Retinal pigment epithelial cell (primary cell): ENCODE measurements at regions not wholly inside any gene's neighbourhood (a gene's known extent, or its start where the extent isn't known, plus 50 kb on each side); places are given as distances from the start of the nearest gene placed in this dataset.
A peak's percentile ranks its signal among the peaks of the same experiment; 100 is the strongest.
"Not testable (repeated sequence)": the region's sequence is repeated elsewhere in the genome, so short reads cannot be mapped to it uniquely, and the experiment has no call there.

Source experiments
- DNase-seq: peaks from one replicate; pipeline ENCODE4 v3.0.0-alpha.2; 2010; ENCODE audit warnings: low read depth
- H3K4me3 ChIP-seq: 2 replicates; pipeline ENCODE4 v1.5.1; 2011; ENCODE audit warnings: mild to moderate bottlenecking, low read length, control low read depth, moderate library complexity
- TF ChIP-seq, protein P1 (sequence below): conservative IDR thresholded peaks from 2 replicates; pipeline ENCODE4 v1.5.1; 2011; ENCODE audit warnings: low read depth, low read length, control low read depth, inconsistent platforms

DNA sequence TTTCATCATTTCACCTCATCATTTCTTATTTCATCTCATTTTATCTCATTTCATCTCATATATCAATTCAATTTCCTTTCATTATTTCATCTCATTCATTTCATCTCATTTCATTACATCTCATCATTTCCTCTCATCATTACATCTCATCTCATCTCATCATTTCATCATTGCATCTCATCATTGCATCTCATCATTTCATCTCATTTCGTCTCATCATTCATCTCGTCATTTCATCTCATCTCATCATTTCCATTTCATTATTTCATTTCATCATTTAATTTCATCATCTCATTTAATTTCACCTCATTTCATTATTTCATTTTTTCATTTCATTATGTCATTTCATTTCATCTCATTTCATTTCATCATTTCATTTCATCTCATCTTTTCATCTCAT lies 168.5 kb upstream of the FAM72C start:
- DNase-seq, H3K4me3 ChIP-seq: not testable (repeated sequence)

DNA sequence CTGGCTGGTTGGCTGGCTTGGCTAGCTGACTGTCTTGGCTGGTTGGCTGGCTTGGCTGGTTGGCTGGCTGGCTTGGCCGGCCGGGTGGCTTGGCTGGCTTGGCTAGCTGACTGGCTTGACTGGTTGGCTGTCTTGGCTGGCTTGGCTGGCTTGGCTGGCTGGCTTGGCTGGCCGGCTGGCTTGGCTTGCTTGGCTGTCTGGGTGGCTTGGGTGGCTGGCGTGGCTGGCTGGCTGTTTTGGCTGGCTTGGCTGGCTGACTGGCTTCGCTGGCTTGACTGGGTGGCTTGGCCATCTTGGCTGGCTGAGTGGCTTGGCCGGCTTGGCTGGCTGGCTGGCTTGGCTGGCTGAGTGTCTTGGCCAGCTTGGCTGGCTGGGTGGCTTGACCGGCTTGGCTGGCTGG lies 133.2 kb upstream of the FAM72C start:
- H3K4me3 ChIP-seq, DNase-seq: not testable (repeated sequence)

DNA sequence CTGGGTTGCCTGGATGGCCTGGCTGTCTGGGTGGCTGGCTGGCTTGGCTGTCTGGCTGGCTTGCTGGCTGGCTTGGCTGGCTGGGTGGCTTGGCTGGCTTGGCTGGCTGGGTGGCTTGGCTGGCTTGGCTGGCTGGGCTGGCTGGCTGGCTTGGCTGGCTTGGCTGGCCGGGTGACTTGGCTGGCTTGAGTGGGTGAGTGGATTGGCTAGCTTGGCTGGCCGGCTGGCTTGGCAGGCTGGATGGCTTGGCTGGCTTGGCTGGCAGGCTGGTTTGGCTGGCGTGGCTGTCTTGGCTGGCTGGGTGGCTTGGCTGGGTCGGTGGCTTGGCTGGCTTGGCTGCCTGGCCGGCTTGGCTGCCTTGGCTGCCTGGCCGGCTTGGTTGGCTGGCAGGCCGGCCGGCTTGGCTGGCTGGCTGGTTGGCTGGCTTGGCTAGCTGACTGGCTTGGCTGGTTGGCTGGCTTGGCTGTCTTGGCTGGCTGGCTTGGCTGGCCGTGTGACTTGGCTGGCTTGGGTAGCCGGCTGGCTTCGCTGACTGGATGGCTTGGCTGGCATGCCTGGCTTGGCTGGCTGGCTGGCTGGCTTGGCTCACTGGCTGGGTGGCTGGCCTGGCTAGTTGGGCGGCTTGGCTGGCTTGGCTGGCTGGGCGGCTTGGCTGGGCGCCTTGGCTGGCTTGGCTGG lies 132.4 kb upstream of the FAM72C start:
- not testable (repeated sequence) for DNase-seq, H3K4me3 ChIP-seq

DNA sequence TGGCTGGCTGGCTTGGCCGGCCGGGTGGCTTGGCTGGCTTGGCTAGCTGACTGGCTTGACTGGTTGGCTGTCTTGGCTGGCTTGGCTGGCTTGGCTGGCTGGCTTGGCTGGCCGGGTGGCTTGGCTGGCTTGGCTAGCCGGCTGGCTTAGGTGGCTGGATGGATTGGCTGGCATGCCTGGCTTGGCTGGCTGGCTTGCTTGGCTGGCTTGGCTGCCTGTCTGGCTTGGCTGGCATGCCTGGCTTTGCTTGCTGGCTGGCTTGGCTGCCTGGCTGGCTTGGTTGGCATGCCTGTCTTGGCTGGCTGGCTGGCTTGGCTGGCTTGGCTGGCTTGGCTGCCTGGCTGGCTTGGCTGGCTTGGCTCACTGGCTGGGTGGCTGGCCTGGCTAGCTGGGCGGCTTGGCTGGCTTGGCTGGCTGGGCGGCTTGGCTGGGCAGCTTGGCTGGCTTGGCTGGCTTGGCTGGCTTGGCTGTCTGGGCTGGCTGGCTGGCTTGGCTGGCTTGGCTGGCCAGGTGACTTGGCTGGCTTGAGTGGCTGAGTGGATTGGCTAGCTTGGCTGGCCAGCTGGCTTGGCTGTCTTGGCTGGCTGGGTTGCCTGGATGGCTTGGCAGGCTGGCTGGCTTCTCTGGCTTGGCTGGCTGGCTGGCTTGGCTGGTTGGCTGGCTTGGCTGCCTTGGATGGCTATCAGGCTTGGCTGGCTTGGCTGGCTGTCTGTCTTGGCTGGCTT lies 131.5 kb upstream of the FAM72C start:
- DNase-seq, H3K4me3 ChIP-seq: not testable (repeated sequence)

DNA sequence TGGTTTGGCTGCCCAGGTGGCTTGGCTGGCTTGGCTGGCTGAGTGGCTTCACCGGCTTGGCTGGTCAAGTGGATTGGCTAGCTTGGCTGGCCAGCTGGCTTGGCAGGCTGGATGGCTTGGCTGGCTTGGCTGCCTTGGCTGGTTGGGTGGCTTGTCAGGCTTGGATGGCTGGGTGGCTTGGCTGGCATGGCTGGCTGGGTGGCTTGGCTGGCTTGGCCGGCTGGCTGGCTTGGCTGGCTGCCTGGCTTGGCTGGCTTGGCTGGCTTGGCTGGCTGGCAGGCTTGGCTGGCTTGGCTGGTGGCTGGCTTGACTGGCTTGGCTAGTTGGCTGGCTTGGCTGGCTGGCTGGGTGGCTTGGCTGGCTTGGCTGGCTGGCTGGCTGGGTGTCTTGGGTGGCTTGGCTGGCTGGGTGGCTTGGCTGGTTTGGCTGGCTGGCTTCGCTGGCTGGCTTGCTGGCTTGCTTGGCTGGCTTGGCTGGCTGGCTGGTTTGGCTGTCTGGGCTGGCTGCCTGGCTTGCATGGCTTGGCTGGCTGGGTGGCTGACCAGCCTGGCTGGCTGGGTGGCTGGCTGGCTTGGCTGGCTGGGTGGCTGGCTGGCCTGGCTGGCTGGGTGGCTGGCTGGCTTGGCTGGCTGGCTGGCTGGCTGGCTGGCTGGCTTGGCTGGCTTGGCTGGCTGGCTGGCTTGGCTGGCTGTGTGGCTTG lies 130.4 kb upstream of the FAM72C start:
- not testable (repeated sequence) for DNase-seq, H3K4me3 ChIP-seq

DNA sequence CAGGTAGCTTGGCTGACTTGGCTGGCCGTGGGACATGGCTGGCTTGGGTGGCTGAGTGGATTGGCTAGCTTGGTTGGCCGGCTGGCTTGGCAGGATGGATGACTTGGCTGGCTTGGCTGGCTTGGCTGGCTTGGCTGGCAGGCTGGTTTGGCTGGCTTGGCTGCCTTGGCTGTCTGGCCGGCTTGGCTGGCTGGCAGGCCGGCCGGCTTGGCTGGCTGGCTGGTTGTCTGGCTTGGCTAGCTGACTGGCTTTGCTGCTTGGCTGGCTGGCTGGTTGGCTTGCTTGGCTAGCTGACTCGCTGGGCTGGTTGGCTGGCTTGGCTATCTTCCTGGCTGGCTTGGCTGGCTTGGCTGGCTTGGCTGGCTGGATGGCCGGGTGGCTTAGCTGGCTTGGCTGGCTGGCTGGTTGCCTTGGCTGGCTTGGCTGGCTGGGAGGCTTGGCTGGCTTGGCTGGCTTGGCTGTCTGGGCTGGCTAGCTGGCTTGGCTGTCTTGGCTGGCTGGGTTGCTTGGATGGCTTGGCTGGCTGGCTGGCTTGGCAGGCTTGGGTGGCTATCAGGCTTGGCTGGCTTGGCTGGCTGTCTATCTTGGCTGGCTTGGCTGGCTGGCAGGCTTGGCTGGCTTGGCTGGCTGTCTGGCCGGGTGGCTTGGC lies 129.7 kb upstream of the FAM72C start:
- TF ChIP-seq, protein P1, sequence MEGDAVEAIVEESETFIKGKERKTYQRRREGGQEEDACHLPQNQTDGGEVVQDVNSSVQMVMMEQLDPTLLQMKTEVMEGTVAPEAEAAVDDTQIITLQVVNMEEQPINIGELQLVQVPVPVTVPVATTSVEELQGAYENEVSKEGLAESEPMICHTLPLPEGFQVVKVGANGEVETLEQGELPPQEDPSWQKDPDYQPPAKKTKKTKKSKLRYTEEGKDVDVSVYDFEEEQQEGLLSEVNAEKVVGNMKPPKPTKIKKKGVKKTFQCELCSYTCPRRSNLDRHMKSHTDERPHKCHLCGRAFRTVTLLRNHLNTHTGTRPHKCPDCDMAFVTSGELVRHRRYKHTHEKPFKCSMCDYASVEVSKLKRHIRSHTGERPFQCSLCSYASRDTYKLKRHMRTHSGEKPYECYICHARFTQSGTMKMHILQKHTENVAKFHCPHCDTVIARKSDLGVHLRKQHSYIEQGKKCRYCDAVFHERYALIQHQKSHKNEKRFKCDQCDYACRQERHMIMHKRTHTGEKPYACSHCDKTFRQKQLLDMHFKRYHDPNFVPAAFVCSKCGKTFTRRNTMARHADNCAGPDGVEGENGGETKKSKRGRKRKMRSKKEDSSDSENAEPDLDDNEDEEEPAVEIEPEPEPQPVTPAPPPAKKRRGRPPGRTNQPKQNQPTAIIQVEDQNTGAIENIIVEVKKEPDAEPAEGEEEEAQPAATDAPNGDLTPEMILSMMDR, result no peak
- H3K4me3 ChIP-seq, result no peak overlapping the region
- DNase-seq, result no peak

DNA sequence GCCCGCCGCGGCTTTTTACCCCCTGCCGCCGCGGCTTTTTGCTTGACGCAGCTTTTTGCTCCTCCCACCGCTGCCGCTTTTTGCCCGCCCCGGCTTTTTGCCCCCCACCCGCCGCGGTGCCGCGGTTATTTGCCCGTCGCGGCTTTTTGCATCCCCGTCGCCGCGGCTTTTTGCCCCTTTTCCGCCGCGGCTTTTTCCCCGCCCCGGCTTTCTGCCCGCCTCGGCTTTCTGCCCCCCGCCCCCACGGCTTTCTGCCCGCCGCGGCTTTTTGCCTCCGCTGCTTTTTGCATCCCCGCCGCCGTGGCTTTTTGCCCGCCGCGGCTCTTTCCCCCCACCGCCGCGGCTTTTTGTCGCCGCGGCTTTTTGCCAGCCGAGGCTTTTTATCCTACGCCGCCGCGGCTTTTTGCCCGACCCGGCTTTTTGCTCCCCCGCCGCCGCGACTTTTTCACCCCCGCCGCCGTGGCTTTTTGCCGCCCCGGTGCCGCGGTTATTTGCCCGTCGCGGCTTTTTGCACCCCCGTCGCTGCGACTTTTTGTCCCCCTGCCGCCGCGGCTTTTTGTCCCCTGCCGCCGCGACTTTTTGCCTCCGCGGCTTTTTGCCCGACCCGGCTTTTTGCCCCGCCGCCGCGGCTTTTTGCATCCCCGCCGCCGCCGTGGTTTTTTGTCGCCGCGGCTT lies 105.5 kb upstream of the FAM72C start:
- DNase-seq, result not testable (repeated sequence)
- peak overlapping the region; percentile 48 for H3K4me3 ChIP-seq

DNA sequence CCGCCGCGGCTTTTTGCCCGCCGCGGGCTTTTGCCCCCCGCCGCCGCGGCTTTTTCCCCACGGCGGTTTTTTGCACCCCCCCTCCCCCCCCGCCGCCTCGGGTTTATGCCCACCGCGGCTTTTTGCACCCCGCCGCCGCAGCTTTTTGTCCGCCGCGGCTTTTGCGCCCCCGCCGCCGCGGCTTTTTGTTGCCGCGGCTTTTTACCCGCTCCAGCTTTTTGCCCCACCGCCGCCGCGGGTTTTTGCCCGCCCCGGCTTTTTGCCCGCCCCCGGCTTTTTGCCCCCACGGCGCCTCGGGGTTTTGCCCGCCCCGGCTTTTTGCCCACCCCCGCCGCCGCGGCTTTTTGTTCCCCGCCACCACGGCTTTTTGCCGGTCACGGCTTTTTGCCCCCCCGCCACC lies 104.9 kb upstream of the FAM72C start:
- not testable (repeated sequence) for DNase-seq, H3K4me3 ChIP-seq

DNA sequence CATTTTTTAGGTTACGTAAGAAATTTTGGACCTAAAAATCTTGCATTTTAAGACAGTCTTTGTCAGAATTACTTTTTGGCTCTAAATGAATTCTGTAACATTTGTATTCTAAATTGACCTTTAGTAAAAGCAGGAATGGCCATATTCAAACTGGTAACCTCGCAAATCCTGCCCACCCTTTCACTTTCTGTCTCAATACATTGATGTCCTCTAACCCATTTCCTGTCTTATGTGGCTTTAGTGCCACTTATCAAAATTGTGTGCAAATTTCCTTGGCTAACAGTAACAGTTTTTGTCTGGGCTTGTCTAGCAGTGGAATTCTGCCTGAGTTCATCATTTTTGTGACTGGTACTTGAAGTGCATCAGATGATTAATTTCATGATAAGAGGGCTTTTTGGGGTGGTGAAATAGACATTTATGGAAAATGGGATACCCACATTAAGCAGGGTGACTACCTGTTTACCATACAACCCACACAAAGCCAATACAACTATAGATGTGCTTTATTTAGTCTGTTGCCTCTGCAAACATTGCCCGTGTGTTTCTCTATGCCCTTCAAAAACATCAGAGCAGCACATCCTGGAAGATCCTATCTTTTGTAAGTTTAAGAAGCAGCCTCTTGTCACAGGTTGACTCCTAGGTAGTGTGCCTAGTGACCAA lies 98.7 kb upstream of the FAM72C start:
- H3K4me3 ChIP-seq, DNase-seq: not testable (repeated sequence)

DNA sequence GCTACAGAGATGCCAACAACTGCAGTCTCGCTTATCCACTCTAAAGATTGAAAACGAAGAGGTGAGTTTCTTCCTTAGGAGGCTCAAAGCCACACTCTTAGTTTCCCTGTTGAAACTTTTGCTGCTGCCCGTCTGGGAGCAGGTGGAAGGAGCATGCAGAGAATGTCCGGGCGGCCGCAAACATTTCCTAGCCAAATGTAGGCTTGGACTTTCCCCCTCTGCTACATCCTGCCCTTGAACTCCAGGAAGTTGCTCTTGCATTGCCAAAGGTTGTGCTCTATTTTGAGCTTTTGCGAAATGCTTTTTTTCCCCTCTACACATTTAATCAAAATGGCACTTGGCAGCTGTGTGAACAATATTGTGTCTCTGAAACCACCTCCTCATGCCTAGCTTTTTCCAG lies 95.3 kb upstream of the FAM72C start:
- not testable (repeated sequence) for DNase-seq, H3K4me3 ChIP-seq

DNA sequence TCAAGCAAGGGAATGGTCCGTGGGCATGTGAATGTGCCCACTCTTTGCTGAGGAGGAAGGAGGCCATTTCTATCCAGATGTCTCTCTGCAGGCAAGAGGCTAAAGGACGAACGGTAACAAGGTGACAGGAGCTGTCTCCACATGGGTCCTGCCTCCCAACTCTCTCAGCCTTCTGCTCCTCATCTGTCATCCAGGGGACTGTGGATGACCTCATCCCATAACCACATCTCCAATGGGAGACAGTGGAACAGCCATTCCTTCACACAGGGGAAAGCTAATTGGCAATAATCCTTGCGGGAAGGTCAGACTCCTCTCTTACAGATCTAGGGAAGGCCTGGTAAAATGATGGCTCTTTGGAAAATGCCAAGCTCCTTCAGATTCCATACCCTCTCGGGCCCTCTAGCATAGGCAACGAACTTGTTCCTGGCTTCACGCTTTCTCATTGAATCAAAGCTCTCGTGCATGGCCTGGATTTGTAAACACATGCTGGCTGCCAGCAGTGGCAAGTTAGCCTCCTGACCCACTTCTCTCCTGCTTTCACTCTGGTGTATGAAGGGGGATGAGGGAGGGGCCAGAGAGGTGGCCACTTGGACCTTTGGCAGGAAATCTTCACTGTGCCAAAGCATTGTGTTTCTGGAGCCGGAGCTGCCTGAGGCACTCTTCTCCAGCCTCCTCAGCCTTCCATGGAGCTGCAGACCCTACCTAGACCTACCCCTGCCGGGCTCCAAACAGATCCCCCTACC lies 94.5 kb upstream of the FAM72C start:
- not testable (repeated sequence) for H3K4me3 ChIP-seq, DNase-seq

DNA sequence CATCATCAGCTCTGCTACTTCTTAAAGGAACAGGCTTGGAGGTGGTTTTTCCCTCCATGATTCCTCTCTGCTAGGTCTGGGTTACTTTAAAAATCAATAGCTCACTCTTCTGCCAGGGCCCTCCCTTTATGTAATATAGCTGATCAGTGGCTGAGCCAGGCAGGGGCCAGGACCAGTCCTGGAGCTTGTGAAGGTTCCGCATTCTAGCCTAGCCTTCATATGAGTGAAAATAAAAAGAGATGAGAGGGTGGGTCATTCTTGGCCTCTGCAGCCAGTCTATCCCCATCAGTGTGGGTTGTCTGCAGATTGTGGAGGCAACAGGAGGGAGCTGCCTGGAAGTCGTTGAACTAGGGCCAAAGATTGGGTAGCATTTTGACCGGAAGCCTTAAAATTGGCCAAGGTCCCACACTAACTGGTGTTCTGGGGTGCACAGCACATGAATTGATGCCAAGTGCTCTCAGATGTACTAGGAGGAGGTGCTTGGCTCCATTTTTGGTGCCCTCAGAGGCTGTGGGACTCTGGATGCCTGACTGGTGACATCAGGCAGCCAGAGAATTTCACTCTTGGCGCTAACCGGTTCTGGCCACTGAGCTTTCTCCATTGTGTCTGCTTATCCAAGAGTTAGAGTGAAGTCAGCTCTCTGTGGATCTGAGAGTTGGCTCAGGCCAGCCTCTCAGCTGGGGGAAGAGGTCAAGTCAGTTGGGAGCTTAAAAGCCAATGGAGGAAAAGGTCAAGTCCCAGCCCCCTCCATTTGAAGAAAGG lies 93.7 kb upstream of the FAM72C start:
- not testable (repeated sequence) for H3K4me3 ChIP-seq, DNase-seq

DNA sequence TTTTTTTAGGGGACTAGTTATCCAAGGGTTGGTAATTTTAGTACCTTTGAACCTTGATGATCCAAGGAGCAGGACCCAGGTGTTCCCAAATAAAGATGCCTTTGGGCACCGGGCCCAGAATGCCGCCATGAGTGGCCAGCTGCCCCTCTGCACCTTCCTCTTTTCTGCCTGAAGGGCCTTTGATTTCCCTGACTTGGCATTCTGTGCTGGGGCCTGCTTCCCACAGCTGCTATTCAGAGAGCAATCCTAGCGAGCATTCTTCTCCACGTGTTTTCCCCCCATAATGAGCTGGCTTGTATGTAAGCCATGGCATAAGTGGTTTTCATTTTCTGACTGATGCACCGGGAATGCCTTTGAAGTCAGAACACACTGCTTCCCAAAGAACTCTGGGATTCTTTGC lies 77.6 kb upstream of the FAM72C start:
- not testable (repeated sequence) for H3K4me3 ChIP-seq, DNase-seq

DNA sequence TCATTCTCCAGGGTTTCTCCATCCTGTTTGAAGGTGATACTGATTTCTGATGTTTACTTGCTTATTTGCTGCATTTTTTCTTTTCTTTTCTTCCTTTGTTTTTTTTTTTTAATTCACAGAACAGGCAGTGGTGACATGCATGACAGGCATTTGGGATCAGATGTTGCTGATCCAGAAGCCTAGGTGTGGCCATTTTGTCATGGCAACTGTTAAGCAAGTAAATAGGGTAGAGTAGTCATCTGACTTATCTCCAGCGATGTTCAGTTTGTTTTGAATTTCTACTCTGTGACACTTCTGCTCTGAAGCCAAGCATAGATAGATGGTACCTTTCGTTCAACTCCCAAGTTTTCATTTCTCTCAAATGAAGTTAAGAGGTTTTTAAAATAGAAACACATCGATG lies 74.9 kb upstream of the FAM72C start:
- not testable (repeated sequence) for H3K4me3 ChIP-seq, DNase-seq

DNA sequence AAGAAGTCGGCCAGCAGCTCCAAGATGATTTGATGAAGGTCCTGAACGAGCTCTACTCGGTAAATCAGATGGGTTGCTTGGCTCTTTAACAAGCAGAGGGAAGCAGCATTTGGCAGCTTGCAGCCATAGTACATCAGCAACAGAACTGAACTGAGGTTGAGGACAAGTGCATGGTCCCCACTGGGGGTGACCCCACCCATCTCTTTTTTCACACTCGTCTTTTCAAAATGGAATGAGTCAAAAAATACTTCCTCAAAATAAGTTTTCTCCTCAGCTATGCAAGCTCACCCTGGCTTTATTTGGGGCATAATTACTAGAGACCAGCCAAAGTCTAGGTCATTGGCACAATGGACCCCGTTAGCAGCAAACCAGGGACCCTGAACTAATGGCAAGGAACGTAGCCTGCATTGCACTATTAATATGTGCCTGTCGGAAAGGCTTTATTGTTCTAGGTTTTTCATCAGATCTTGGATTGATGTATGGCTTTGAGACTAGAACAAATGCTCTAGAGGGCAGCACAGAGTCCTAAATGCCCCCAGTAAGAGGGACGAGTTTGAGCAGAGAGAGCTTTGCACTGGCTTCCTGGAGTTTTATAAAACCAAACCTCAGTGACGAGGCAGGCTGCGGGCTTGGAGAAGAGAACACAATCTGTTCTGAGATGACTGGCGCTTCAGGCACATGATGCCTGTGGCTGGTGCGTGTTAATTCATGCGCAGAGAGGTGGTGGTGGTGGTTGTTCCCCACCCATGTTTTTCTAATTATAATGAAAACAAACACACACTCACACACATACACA lies 74.2 kb upstream of the FAM72C start:
- DNase-seq, H3K4me3 ChIP-seq: not testable (repeated sequence)
